Activated naive CD4-positive, alpha-beta T cell treated with anti-CD3 and anti-CD28 coated beads, Interleukin-2, amount 50 U/mL, for 24 hours (primary cell): ENCODE measurements at regions not wholly inside any gene's neighbourhood (a gene's known extent, or its start where the extent isn't known, plus 50 kb on each side); places are given as distances from the start of the nearest gene placed in this dataset.

ENCODE experiments used
- H3K27ac Mint-ChIP-seq: one replicate; pipeline ENCODE4 v1.8.0; 2021; ENCODE audit warnings: mild to moderate bottlenecking, mixed read lengths
- H3K27me3 Mint-ChIP-seq: one replicate; pipeline ENCODE4 v1.8.0; 2021; ENCODE audit warnings: mixed read lengths
- H3K36me3 Mint-ChIP-seq: one replicate; pipeline ENCODE4 v1.8.0; 2021; ENCODE audit warnings: mixed read lengths
- H3K4me1 Mint-ChIP-seq: one replicate; pipeline ENCODE4 v1.8.0; 2021; ENCODE audit warnings: mixed read lengths
- H3K4me3 Mint-ChIP-seq: one replicate; pipeline ENCODE4 v1.8.0; 2021; ENCODE audit warnings: mild to moderate bottlenecking, mixed read lengths
- H3K9me3 Mint-ChIP-seq: one replicate; pipeline ENCODE4 v1.8.0; 2021; ENCODE audit warnings: mixed read lengths

- Mint-ChIP-seq H3K4me1 (no peaks in the 10 kb centered on the region), H3K36me3 (no peaks in the 10 kb centered on the region), H3K27ac (no peak overlapping the region), H3K4me3 (no peak overlapping the region), H3K9me3 (no peaks in the 10 kb centered on the region), H3K27me3 (peaks cover 4% of the 10 kb centered on the region)
Measured at GRCh38 chr22:48782811-48783511, 1044.7 kb downstream of the BRD1 start.

GRCh38 chr22:48782326-48782725 lies 1045.3 kb downstream of the BRD1 start:
- no peak overlapping the region for H3K27ac Mint-ChIP-seq
- no peak overlapping the region for H3K4me3 Mint-ChIP-seq
- peaks cover 4% of the 10 kb centered on the region for H3K27me3 Mint-ChIP-seq
- no peaks in the 10 kb centered on the region for H3K36me3 Mint-ChIP-seq
- H3K9me3 Mint-ChIP-seq, result no peaks in the 10 kb centered on the region
- H3K4me1 Mint-ChIP-seq, result no peaks in the 10 kb centered on the region

- H3K4me3 Mint-ChIP-seq, result no peak overlapping the region
- H3K27me3 Mint-ChIP-seq, result peaks cover 4% of the 10 kb centered on the region
- no peak overlapping the region for H3K27ac Mint-ChIP-seq
- H3K36me3 Mint-ChIP-seq, result no peaks in the 10 kb centered on the region
- H3K9me3 Mint-ChIP-seq, result no peaks in the 10 kb centered on the region
- H3K4me1 Mint-ChIP-seq, result no peaks in the 10 kb centered on the region
Measured at GRCh38 chr22:48781868-48782267, 1045.8 kb downstream of the BRD1 start.

GRCh38 chr22:48781391-48781790 lies 1046.3 kb downstream of the BRD1 start:
- no peak overlapping the region for H3K27ac Mint-ChIP-seq
- H3K4me1 Mint-ChIP-seq, result no peaks in the 10 kb centered on the region
- H3K9me3 Mint-ChIP-seq, result peaks cover 2% of the 10 kb centered on the region
- no peaks in the 10 kb centered on the region for H3K36me3 Mint-ChIP-seq
- peaks cover 4% of the 10 kb centered on the region for H3K27me3 Mint-ChIP-seq
- no peak overlapping the region for H3K4me3 Mint-ChIP-seq

GRCh38 chr22:48780597-48781277 lies 1046.9 kb downstream of the BRD1 start:
- Mint-ChIP-seq H3K27ac (no peak overlapping the region), H3K27me3 (peaks cover 6% of the 10 kb centered on the region), H3K36me3 (no peaks in the 10 kb centered on the region), H3K9me3 (peaks cover 8% of the 10 kb centered on the region), H3K4me3 (no peak overlapping the region), H3K4me1 (no peaks in the 10 kb centered on the region)

GRCh38 chr22:48779661-48780596 lies 1047.7 kb downstream of the BRD1 start:
- H3K4me1 Mint-ChIP-seq, result no peaks in the 10 kb centered on the region
- no peak overlapping the region for H3K4me3 Mint-ChIP-seq
- H3K9me3 Mint-ChIP-seq, result peaks cover 8% of the 10 kb centered on the region
- H3K27me3 Mint-ChIP-seq, result peaks cover 6% of the 10 kb centered on the region
- H3K36me3 Mint-ChIP-seq, result no peaks in the 10 kb centered on the region
- H3K27ac Mint-ChIP-seq, result no peak overlapping the region

- H3K36me3 Mint-ChIP-seq, result no peaks in the 10 kb centered on the region
- no peaks in the 10 kb centered on the region for H3K4me1 Mint-ChIP-seq
- H3K9me3 Mint-ChIP-seq, result peaks cover 8% of the 10 kb centered on the region
- H3K4me3 Mint-ChIP-seq, result no peak overlapping the region
- H3K27ac Mint-ChIP-seq, result no peak overlapping the region
- peaks cover 6% of the 10 kb centered on the region for H3K27me3 Mint-ChIP-seq
Measured at GRCh38 chr22:48779211-48779643, 1048.4 kb downstream of the BRD1 start.

GRCh38 chr22:48778308-48779195 lies 1049.1 kb downstream of the BRD1 start:
- H3K4me1 Mint-ChIP-seq, result no peaks in the 10 kb centered on the region
- peaks cover 8% of the 10 kb centered on the region for H3K9me3 Mint-ChIP-seq
- no peaks in the 10 kb centered on the region for H3K36me3 Mint-ChIP-seq
- no peak overlapping the region for H3K27ac Mint-ChIP-seq
- no peak overlapping the region for H3K4me3 Mint-ChIP-seq
- peaks cover 6% of the 10 kb centered on the region for H3K27me3 Mint-ChIP-seq

GRCh38 chr22:48772286-48772907 lies 1055.3 kb downstream of the BRD1 start:
- Mint-ChIP-seq H3K27ac (no peak overlapping the region), H3K27me3 (peaks cover 2% of the 10 kb centered on the region)

GRCh38 chr22:48765595-48765994 lies 1062.1 kb downstream of the BRD1 start:
- H3K27ac Mint-ChIP-seq, result no peak overlapping the region
- no peak overlapping the region for H3K4me3 Mint-ChIP-seq
- no peaks in the 10 kb centered on the region for H3K4me1 Mint-ChIP-seq
- H3K27me3 Mint-ChIP-seq, result no peaks in the 10 kb centered on the region
- no peaks in the 10 kb centered on the region for H3K36me3 Mint-ChIP-seq
- peaks cover 20% of the 10 kb centered on the region for H3K9me3 Mint-ChIP-seq

More at GRCh38 chr22:48772286-48772907, 1055.3 kb downstream of the BRD1 start:
- H3K36me3 Mint-ChIP-seq, result no peaks in the 10 kb centered on the region
- peaks cover 24% of the 10 kb centered on the region for H3K9me3 Mint-ChIP-seq
- H3K4me1 Mint-ChIP-seq, result no peaks in the 10 kb centered on the region
- no peak overlapping the region for H3K4me3 Mint-ChIP-seq

- H3K4me3 Mint-ChIP-seq, result no peak overlapping the region
- no peaks in the 10 kb centered on the region for H3K4me1 Mint-ChIP-seq
- H3K27me3 Mint-ChIP-seq, result peaks cover 3% of the 10 kb centered on the region
- H3K36me3 Mint-ChIP-seq, result no peaks in the 10 kb centered on the region
- H3K9me3 Mint-ChIP-seq, result no peaks in the 10 kb centered on the region
- H3K27ac Mint-ChIP-seq, result no peak overlapping the region
Measured at GRCh38 chr22:48761546-48761945, 1066.1 kb downstream of the BRD1 start.

- H3K27me3 Mint-ChIP-seq, result peaks cover 8% of the 10 kb centered on the region
Measured at GRCh38 chr22:48760481-48761390, 1066.9 kb downstream of the BRD1 start.

GRCh38 chr22:48758881-48759875 lies 1068.5 kb downstream of the BRD1 start:
- H3K9me3 Mint-ChIP-seq, result no peaks in the 10 kb centered on the region
- no peaks in the 10 kb centered on the region for H3K4me1 Mint-ChIP-seq

More at GRCh38 chr22:48760481-48761390, 1066.9 kb downstream of the BRD1 start:
- H3K9me3 Mint-ChIP-seq, result no peaks in the 10 kb centered on the region
- H3K4me3 Mint-ChIP-seq, result no peak overlapping the region
- H3K4me1 Mint-ChIP-seq, result no peaks in the 10 kb centered on the region
- H3K27ac Mint-ChIP-seq, result no peak overlapping the region
- H3K36me3 Mint-ChIP-seq, result no peaks in the 10 kb centered on the region

More at GRCh38 chr22:48758881-48759875, 1068.5 kb downstream of the BRD1 start:
- Mint-ChIP-seq H3K36me3 (no peaks in the 10 kb centered on the region), H3K4me3 (no peak overlapping the region), H3K27me3 (peaks cover 8% of the 10 kb centered on the region), H3K27ac (no peak overlapping the region)
